ENCODE measurements at regions not wholly inside any gene's neighbourhood (a gene's known extent, or its start where the extent isn't known, plus 50 kb on each side); places are given as distances from the start of the nearest gene placed in this dataset.

DNA sequence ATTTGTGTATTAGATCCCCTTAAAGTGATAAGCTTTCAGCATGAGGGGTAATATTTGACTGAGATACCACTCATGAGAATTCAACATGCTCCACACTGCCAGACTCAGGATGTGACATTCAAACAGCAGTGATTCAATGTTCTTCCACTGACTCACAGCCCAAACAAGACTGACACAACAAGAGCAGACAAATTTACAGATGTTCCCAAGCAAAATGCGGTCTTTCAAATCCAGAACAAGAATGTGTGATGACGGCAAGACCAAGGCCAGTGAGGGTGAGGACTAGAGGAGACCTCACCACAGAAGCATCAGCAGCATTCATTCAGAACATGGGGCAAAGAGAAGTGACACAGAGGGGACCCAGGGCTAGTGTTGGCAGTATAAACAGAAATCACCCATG lies 99.3 kb upstream of the GRIA3 start:
- Histone ChIP-seq H3K4me1 (no peaks in the 10 kb centered on the region), H3K27me3 (ENCODE audit: insufficient read depth in 3 of 3, low read length in 2 of 3) (no peaks in the 10 kb centered on the region), H3K36me3 (ENCODE audit: insufficient read depth in 1 of 2, low read depth in 1 of 2) (no peaks in the 10 kb centered on the region), H3K4me3 (no peak overlapping the region), H3K27ac (no peak overlapping the region), H3K9me3 (no peaks in the 10 kb centered on the region)
- TF ChIP-seq, protein P1, sequence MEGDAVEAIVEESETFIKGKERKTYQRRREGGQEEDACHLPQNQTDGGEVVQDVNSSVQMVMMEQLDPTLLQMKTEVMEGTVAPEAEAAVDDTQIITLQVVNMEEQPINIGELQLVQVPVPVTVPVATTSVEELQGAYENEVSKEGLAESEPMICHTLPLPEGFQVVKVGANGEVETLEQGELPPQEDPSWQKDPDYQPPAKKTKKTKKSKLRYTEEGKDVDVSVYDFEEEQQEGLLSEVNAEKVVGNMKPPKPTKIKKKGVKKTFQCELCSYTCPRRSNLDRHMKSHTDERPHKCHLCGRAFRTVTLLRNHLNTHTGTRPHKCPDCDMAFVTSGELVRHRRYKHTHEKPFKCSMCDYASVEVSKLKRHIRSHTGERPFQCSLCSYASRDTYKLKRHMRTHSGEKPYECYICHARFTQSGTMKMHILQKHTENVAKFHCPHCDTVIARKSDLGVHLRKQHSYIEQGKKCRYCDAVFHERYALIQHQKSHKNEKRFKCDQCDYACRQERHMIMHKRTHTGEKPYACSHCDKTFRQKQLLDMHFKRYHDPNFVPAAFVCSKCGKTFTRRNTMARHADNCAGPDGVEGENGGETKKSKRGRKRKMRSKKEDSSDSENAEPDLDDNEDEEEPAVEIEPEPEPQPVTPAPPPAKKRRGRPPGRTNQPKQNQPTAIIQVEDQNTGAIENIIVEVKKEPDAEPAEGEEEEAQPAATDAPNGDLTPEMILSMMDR (IDR thresholded peaks at IDR 0.05) = no peak
- no peak for ATAC-seq
- no peak for DNase-seq
- intact Hi-C loops (cut with DNase I) = no loop called here
- 79 to 87% (median 80%) methylated on average over 2 of the region's 2 CpGs for WGBS, 3 donors

DNA sequence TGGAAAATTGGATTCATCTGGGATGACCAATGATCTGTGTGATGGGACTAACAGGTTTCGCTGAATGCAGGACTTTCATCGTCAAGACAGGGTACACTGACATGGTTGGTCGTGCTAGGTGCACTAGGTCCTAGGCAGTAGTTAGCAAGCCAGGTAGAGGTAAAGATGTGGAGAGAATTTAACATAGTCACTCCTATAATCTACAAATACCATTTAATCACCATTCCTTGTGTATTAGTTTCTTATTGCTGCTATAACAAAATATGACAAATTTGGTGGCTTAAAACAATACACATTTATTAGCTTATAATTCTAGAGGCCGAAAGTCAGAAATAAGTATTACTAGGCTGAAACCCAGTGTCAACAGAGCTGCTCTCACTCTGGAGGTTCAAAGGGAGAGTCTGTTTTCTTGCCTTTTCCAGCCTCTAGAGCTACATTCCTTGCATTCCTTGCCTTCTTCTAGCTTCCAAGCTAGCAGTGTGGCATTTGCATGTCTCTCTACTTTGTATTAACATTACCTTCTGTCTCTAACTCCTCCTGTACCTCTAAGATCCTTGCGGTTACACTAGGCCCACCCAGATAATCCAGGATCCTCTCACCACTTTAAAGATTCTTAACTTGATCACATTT lies 98.7 kb upstream of the GRIA3 start:
- intact Hi-C loops (cut with DNase I) = no loop called here
- Histone ChIP-seq H3K36me3 (ENCODE audit: insufficient read depth in 1 of 2, low read depth in 1 of 2) (no peaks in the 10 kb centered on the region), H3K27me3 (ENCODE audit: insufficient read depth in 3 of 3, low read length in 2 of 3) (no peaks in the 10 kb centered on the region), H3K9me3 (no peaks in the 10 kb centered on the region), H3K27ac (no peak overlapping the region), H3K4me3 (no peak overlapping the region), H3K4me1 (no peaks in the 10 kb centered on the region)
- ATAC-seq (no peak), DNase-seq (no peak)
- TF ChIP-seq, protein P1 (IDR thresholded peaks at IDR 0.05) = no peak
- 73 to 86% (median 85%) methylated on average over 5 of the region's 5 CpGs for WGBS, 3 donors

DNA sequence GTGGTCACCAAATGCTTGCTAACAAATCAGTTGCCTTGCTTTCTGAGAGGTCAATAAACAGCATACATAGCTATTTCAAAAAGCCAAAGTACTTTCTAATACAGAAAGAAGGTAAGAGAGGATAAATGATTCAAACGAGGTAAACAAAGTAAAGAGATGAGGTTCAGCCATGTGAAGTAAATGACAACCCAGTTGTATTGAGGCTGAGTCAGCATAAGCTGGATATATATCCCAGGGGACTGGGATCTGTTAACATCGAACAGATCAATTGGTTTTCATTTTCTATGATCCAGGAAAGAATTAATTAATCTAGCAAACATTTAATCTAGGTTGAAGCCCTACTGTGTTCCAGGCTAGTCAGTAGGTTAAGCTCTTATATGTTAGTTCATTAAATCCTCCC lies 97.3 kb upstream of the GRIA3 start:
- Histone ChIP-seq H3K36me3 (ENCODE audit: insufficient read depth in 1 of 2, low read depth in 1 of 2) (no peaks in the 10 kb centered on the region), H3K4me1 (no peaks in the 10 kb centered on the region), H3K4me3 (no peak overlapping the region), H3K27ac (no peak overlapping the region), H3K27me3 (ENCODE audit: insufficient read depth in 3 of 3, low read length in 2 of 3) (no peaks in the 10 kb centered on the region), H3K9me3 (no peaks in the 10 kb centered on the region)
- 54 to 77% (median 56%) methylated on average over 2 of the region's 2 CpGs for WGBS, 3 donors
- ATAC-seq (no peak), DNase-seq (no peak)
- intact Hi-C loops (cut with DNase I) = no loop called here
- TF ChIP-seq, protein P1 (IDR thresholded peaks at IDR 0.05) = no peak

DNA sequence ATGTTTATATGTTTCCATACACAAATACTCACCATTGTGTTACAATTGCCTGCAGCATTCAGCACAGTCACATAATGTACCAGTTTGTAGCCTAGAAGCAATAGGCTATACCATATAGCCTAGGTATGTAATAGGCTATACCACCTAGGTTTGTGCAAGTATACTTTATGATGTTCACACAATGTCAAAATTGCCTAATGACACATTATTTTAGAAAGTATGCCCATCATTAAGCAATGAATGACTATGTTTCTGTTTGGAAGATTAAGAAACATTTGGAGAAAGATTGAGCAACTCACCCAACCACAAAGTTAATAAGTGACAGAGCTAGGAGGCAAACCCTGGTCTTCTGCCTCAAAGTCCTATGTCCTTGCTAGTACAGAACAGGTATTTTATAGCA lies 96.8 kb upstream of the GRIA3 start:
- no peak for DNase-seq
- TF ChIP-seq, protein P1 (IDR thresholded peaks at IDR 0.05) = no peak
- intact Hi-C loops (cut with DNase I) = no loop called here
- no peak for ATAC-seq
- no peaks in the 10 kb centered on the region for H3K4me1 ChIP-seq
- no peak overlapping the region for H3K27ac ChIP-seq
- no peaks in the 10 kb centered on the region for H3K36me3 ChIP-seq (ENCODE audit: insufficient read depth in 1 of 2, low read depth in 1 of 2)
- no peaks in the 10 kb centered on the region for H3K9me3 ChIP-seq
- H3K27me3 ChIP-seq (ENCODE audit: insufficient read depth in 3 of 3, low read length in 2 of 3) = no peaks in the 10 kb centered on the region
- H3K4me3 ChIP-seq = no peak overlapping the region

DNA sequence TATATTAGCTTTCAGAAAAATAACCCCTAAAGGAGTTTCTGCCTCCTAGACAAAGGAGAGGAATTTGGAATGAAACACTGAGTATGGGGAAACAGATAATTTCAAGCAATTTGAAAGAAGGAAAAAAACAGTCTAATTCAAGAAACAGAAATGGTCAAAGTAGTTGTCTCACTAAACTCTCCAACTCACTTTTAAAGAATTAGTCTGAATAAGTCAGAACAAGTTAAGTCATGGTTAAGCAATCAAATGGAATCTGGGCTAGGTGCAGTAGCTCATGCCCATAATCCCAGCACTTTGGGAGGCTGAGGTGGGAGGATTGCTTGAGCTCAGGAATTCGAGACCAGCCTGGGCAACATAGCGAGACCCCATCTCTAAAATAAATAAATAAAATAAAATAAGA lies 95.7 kb upstream of the GRIA3 start:
- Histone ChIP-seq H3K36me3 (ENCODE audit: insufficient read depth in 1 of 2, low read depth in 1 of 2) (no peaks in the 10 kb centered on the region), H3K4me3 (no peak overlapping the region), H3K9me3 (no peaks in the 10 kb centered on the region), H3K4me1 (no peaks in the 10 kb centered on the region), H3K27ac (no peak overlapping the region), H3K27me3 (ENCODE audit: insufficient read depth in 3 of 3, low read length in 2 of 3) (no peaks in the 10 kb centered on the region)
- TF ChIP-seq, protein P1 (IDR thresholded peaks at IDR 0.05) = no peak
- ATAC-seq (no peak), DNase-seq (no peak)
- intact Hi-C loops (cut with DNase I) = no loop called here
- WGBS, 3 donors = 75 to 100% (median 90%) methylated on average over 2 of the region's 2 CpGs
